Activated effector memory CD4-positive, alpha-beta T cell treated with Interleukin-2 at 50 U/mL for 16 hours (primary cell): ENCODE measurements at regions not wholly inside any gene's neighbourhood (a gene's known extent, or its start where the extent isn't known, plus 50 kb on each side); places are given as distances from the start of the nearest gene placed in this dataset.

Experiments
- DNase-seq: peaks from one replicate; pipeline ENCODE4 v3.0.0-alpha.2; 2020

- no peak for DNase-seq
Measured at GRCh38 chr1:229070168-229070567, 200.7 kb upstream of the RAB4A start.

GRCh38 chr1:229073251-229073650 lies 197.7 kb upstream of the RAB4A start:
- no peak for DNase-seq

GRCh38 chr1:229075217-229075616 lies 195.7 kb upstream of the RAB4A start:
- no peak for DNase-seq

- no peak for DNase-seq
Measured at GRCh38 chr1:229075716-229076115, 195.2 kb upstream of the RAB4A start.

GRCh38 chr1:229076195-229076594 lies 194.7 kb upstream of the RAB4A start:
- DNase-seq = no peak

GRCh38 chr1:229079016-229079595 lies 191.8 kb upstream of the RAB4A start:
- no peak for DNase-seq

GRCh38 chr1:229080361-229080760 lies 190.6 kb upstream of the RAB4A start:
- no peak for DNase-seq

- no peak for DNase-seq
Measured at GRCh38 chr1:229085291-229085690, 185.6 kb upstream of the RAB4A start.

GRCh38 chr1:229086091-229086490 lies 184.8 kb upstream of the RAB4A start:
- no peak for DNase-seq

GRCh38 chr1:229086686-229087085 lies 184.2 kb upstream of the RAB4A start:
- DNase-seq = no peak

- DNase-seq = no peak
Measured at GRCh38 chr1:229087339-229087738, 183.6 kb upstream of the RAB4A start.

GRCh38 chr1:229087906-229088305 lies 183.0 kb upstream of the RAB4A start:
- DNase-seq = no peak

GRCh38 chr1:229088711-229089110 lies 182.2 kb upstream of the RAB4A start:
- no peak for DNase-seq

- no peak for DNase-seq
Measured at GRCh38 chr1:229089586-229090208, 181.2 kb upstream of the RAB4A start.

- DNase-seq = no peak
Measured at GRCh38 chr1:229091721-229092136, 179.2 kb upstream of the RAB4A start.

- DNase-seq = no peak
Measured at GRCh38 chr1:229092377-229093237, 178.3 kb upstream of the RAB4A start.

- DNase-seq = no peak
Measured at GRCh38 chr1:229093238-229093540, 177.7 kb upstream of the RAB4A start.

- DNase-seq = no peak
Measured at GRCh38 chr1:229093609-229094336, 177.1 kb upstream of the RAB4A start.

- no peak for DNase-seq
Measured at GRCh38 chr1:229094476-229095311, 176.2 kb upstream of the RAB4A start.

- DNase-seq = no peak
Measured at GRCh38 chr1:229095325-229095724, 175.6 kb upstream of the RAB4A start.

- DNase-seq = no peak
Measured at GRCh38 chr1:229097356-229097755, 173.6 kb upstream of the RAB4A start.

GRCh38 chr1:229098361-229098760 lies 172.6 kb upstream of the RAB4A start:
- DNase-seq = no peak
